ENCODE measurements at regions not wholly inside any gene's neighbourhood (a gene's known extent, or its start where the extent isn't known, plus 50 kb on each side); places are given as distances from the start of the nearest gene placed in this dataset.

GRCh38 chr12:81005606-81006005, 67.9 kb upstream of the LIN7A start:
- WGBS, 2 experiments (ENCODE audit: insufficient coverage in 1 of 2, insufficient read length in 1 of 2), result 95% methylated on average over 2 of the region's 2 CpGs; no CpG with 5 or more reads in 1 of the 2 experiments
- H3K27me3 ChIP-seq (ENCODE audit: control insufficient read depth, insufficient read depth, low read length, poor library complexity, severe bottlenecking), result no peaks in the 10 kb centered on the region
- no peak overlapping the region for H3K27ac ChIP-seq (ENCODE audit: low read depth, low read length)
- TF ChIP-seq CTCF (conservative IDR thresholded peaks at IDR 0.05), result no peak
- no peak overlapping the region for H3K4me3 ChIP-seq (ENCODE audit: low read length)
- H3K36me3 ChIP-seq (ENCODE audit: control insufficient read depth, insufficient read depth, low read length), result no peaks in the 10 kb centered on the region
- Mint-ChIP-seq H3K36me3 (ENCODE audit: low read depth) (no peaks in the 10 kb centered on the region), H3K9me3 (peaks cover 7% of the 10 kb centered on the region), H3K4me1 (no peaks in the 10 kb centered on the region), H3K27me3 (ENCODE audit: insufficient read depth) (no peaks in the 10 kb centered on the region), H3K27ac (no peak overlapping the region), H3K4me3 (no peak overlapping the region)
- H3K4me1 ChIP-seq (ENCODE audit: control insufficient read depth, insufficient read depth, low read length), result no peaks in the 10 kb centered on the region
- no peak for DNase-seq
- no peaks in the 10 kb centered on the region for H3K9me3 ChIP-seq (ENCODE audit: control insufficient read depth, low read length)
- H3K9ac ChIP-seq (ENCODE audit: extremely low read depth, low read length, poor library complexity, severe bottlenecking), result no peak overlapping the region

GRCh38 chr12:81000831-81001230, 63.1 kb upstream of the LIN7A start:
- Mint-ChIP-seq H3K4me3 (no peak overlapping the region), H3K9me3 (peaks cover 7% of the 10 kb centered on the region), H3K27me3 (ENCODE audit: insufficient read depth) (no peaks in the 10 kb centered on the region), H3K27ac (no peak overlapping the region), H3K36me3 (ENCODE audit: low read depth) (no peaks in the 10 kb centered on the region), H3K4me1 (peaks cover 7% of the 10 kb centered on the region)
- no peaks in the 10 kb centered on the region for H3K36me3 ChIP-seq (ENCODE audit: control insufficient read depth, insufficient read depth, low read length)
- no peaks in the 10 kb centered on the region for H3K9me3 ChIP-seq (ENCODE audit: control insufficient read depth, low read length)
- H3K4me1 ChIP-seq (ENCODE audit: control insufficient read depth, insufficient read depth, low read length), result peaks cover 4% of the 10 kb centered on the region
- TF ChIP-seq CTCF (conservative IDR thresholded peaks at IDR 0.05), result no peak
- no peaks in the 10 kb centered on the region for H3K27me3 ChIP-seq (ENCODE audit: control insufficient read depth, insufficient read depth, low read length, poor library complexity, severe bottlenecking)
- no peak overlapping the region for H3K9ac ChIP-seq (ENCODE audit: extremely low read depth, low read length, poor library complexity, severe bottlenecking)
- DNase-seq, result no peak
- no peak overlapping the region for H3K27ac ChIP-seq (ENCODE audit: low read depth, low read length)
- H3K4me3 ChIP-seq (ENCODE audit: low read length), result no peak overlapping the region

GRCh38 chr12:80988986-80989385, 51.3 kb upstream of the LIN7A start:
- Histone ChIP-seq H3K27me3 (ENCODE audit: control insufficient read depth, insufficient read depth, low read length, poor library complexity, severe bottlenecking) (no peaks in the 10 kb centered on the region), H3K9me3 (ENCODE audit: control insufficient read depth, low read length) (no peaks in the 10 kb centered on the region), H3K36me3 (ENCODE audit: control insufficient read depth, insufficient read depth, low read length) (no peaks in the 10 kb centered on the region), H3K4me1 (ENCODE audit: control insufficient read depth, insufficient read depth, low read length) (peaks cover 8% of the 10 kb centered on the region), H3K9ac (ENCODE audit: extremely low read depth, low read length, poor library complexity, severe bottlenecking) (no peak overlapping the region), H3K4me3 (ENCODE audit: low read length) (no peak overlapping the region), H3K27ac (ENCODE audit: low read depth, low read length) (no peak overlapping the region)
- 92 to 100% methylated on average over 1 to 3 of the region's 3 CpGs for WGBS, 2 experiments (ENCODE audit: insufficient coverage in 1 of 2, insufficient read length in 1 of 2)
- no peak for TF ChIP-seq CTCF (conservative IDR thresholded peaks at IDR 0.05)
- H3K4me3 Mint-ChIP-seq, result no peak overlapping the region
- H3K4me1 Mint-ChIP-seq, result peaks cover 10% of the 10 kb centered on the region
- no peaks in the 10 kb centered on the region for H3K9me3 Mint-ChIP-seq
- H3K36me3 Mint-ChIP-seq (ENCODE audit: low read depth), result no peaks in the 10 kb centered on the region
- no peak for DNase-seq
- H3K27ac Mint-ChIP-seq, result no peak overlapping the region
- no peaks in the 10 kb centered on the region for H3K27me3 Mint-ChIP-seq (ENCODE audit: insufficient read depth)

Data from endodermal cell (in vitro differentiated cells).